ENCODE measurements at regions not wholly inside any gene's neighbourhood (a gene's known extent, or its start where the extent isn't known, plus 50 kb on each side); places are given as distances from the start of the nearest gene placed in this dataset.

GRCh38 chr20:48281501-48281900 lies 496.2 kb upstream of the SULF2 start:
- no peak for TF ChIP-seq CTCF (CRISPR knock-in tag; IDR thresholded peaks at IDR 0.05)
- no peak for TF ChIP-seq ZNF274 (CRISPR knock-in tag; IDR thresholded peaks at IDR 0.05)
- TF ChIP-seq ARNT (IDR thresholded peaks at IDR 0.05), result no peak
- no peak for TF ChIP-seq NR2F1 (CRISPR knock-in tag; IDR thresholded peaks at IDR 0.05)
- no peak for TF ChIP-seq YEATS2 (CRISPR knock-in tag; IDR thresholded peaks at IDR 0.05; ENCODE audit: borderline replicate concordance)
- TF ChIP-seq PAWR (CRISPR knock-in tag; IDR thresholded peaks at IDR 0.05; ENCODE audit: borderline replicate concordance), result no peak
- no peak for TF ChIP-seq SKIL (CRISPR knock-in tag; IDR thresholded peaks at IDR 0.05; ENCODE audit: borderline replicate concordance)
